ENCODE measurements at regions not wholly inside any gene's neighbourhood (a gene's known extent, or its start where the extent isn't known, plus 50 kb on each side); places are given as distances from the start of the nearest gene placed in this dataset.

- no peak for DNase-seq
These were observed 115.9 kb downstream of the OMA1 start for GRCh38 chr1:58430421-58431275.

- no peak for DNase-seq
These were observed 119.6 kb downstream of the OMA1 start for GRCh38 chr1:58426918-58427317.

GRCh38 chr1:58422436-58422835 lies 124.1 kb downstream of the OMA1 start:
- no peak for DNase-seq

- no peak for DNase-seq
These were observed 128.0 kb downstream of the OMA1 start for GRCh38 chr1:58418283-58419228.

- DNase-seq = no peak
These were observed 134.4 kb downstream of the OMA1 start for GRCh38 chr1:58412071-58412580.

- DNase-seq = no peak
These were observed 136.6 kb downstream of the OMA1 start for GRCh38 chr1:58409890-58410289.

- DNase-seq = no peak
These were observed 137.2 kb downstream of the OMA1 start for GRCh38 chr1:58409336-58409735.

GRCh38 chr1:58406301-58407071 lies 140.0 kb downstream of the OMA1 start:
- no peak for DNase-seq

- no peak for DNase-seq
These were observed 140.9 kb downstream of the OMA1 start for GRCh38 chr1:58405660-58406059.

GRCh38 chr1:58403894-58404293 lies 142.6 kb downstream of the OMA1 start:
- no peak for DNase-seq

GRCh38 chr1:58402444-58402843 lies 144.1 kb downstream of the OMA1 start:
- DNase-seq = no peak

- no peak for DNase-seq
These were observed 144.5 kb downstream of the OMA1 start for GRCh38 chr1:58401991-58402390.

GRCh38 chr1:58399176-58399575 lies 147.3 kb downstream of the OMA1 start:
- DNase-seq = no peak

- DNase-seq = no peak
These were observed 147.8 kb downstream of the OMA1 start for GRCh38 chr1:58398714-58399113.

GRCh38 chr1:58397187-58397820 lies 149.2 kb downstream of the OMA1 start:
- no peak for DNase-seq

- no peak for DNase-seq
These were observed 150.4 kb downstream of the OMA1 start for GRCh38 chr1:58396150-58396549.

- DNase-seq = no peak
These were observed 151.2 kb downstream of the OMA1 start for GRCh38 chr1:58395355-58395754.

- DNase-seq = no peak
These were observed 154.4 kb downstream of the OMA1 start for GRCh38 chr1:58392083-58392482.

GRCh38 chr1:58391514-58391913 lies 155.0 kb downstream of the OMA1 start:
- DNase-seq = no peak

GRCh38 chr1:58391056-58391455 lies 155.5 kb downstream of the OMA1 start:
- no peak for DNase-seq

- no peak for DNase-seq
These were observed 156.4 kb downstream of the OMA1 start for GRCh38 chr1:58390091-58390490.

- DNase-seq = no peak
These were observed 166.2 kb downstream of the OMA1 start for GRCh38 chr1:58380345-58380744.
